RKO (cell line): ENCODE measurements at regions not wholly inside any gene's neighbourhood (a gene's known extent, or its start where the extent isn't known, plus 50 kb on each side); places are given as distances from the start of the nearest gene placed in this dataset.
"Not testable (repeated sequence)": the region's sequence is repeated elsewhere in the genome, so short reads cannot be mapped to it uniquely, and the experiment has no call there.

ENCODE experiments used
- DNase-seq: peaks from one replicate; pipeline ENCODE4 v3.0.0-alpha.2; 2016; ENCODE audit warnings: low spot score

- no peak for DNase-seq
These were observed 150.5 kb upstream of the DDIT4L start for GRCh38 chr4:100340512-100341485.

GRCh38 chr4:100339870-100340269 lies 149.6 kb upstream of the DDIT4L start:
- DNase-seq, result no peak

GRCh38 chr4:100333491-100333890 lies 143.2 kb upstream of the DDIT4L start:
- not testable (repeated sequence) for DNase-seq

- DNase-seq, result no peak
These were observed 127.0 kb upstream of the DDIT4L start for GRCh38 chr4:100317032-100317864.

GRCh38 chr4:100314057-100314456 lies 123.8 kb upstream of the DDIT4L start:
- no peak for DNase-seq

GRCh38 chr4:100312615-100313350 lies 122.5 kb upstream of the DDIT4L start:
- no peak for DNase-seq

- peak; percentile 14 for DNase-seq
These were observed 120.9 kb upstream of the DDIT4L start for GRCh38 chr4:100311181-100311580.

- DNase-seq, result no peak
These were observed 115.8 kb upstream of the DDIT4L start for GRCh38 chr4:100306018-100306417.

- no peak for DNase-seq
These were observed 112.1 kb upstream of the DDIT4L start for GRCh38 chr4:100302061-100303026.

- DNase-seq, result peak; percentile 29
These were observed 109.0 kb upstream of the DDIT4L start for GRCh38 chr4:100299046-100299840.

- no peak for DNase-seq
These were observed 105.5 kb upstream of the DDIT4L start for GRCh38 chr4:100295792-100296191.

GRCh38 chr4:100294356-100294755 lies 104.1 kb upstream of the DDIT4L start:
- DNase-seq, result no peak

- no peak for DNase-seq
These were observed 100.3 kb upstream of the DDIT4L start for GRCh38 chr4:100290585-100290984.

- no peak for DNase-seq
These were observed 99.7 kb upstream of the DDIT4L start for GRCh38 chr4:100289946-100290345.

- DNase-seq, result no peak
These were observed 99.2 kb upstream of the DDIT4L start for GRCh38 chr4:100289530-100289888.

- DNase-seq, result no peak
These were observed 98.7 kb upstream of the DDIT4L start for GRCh38 chr4:100288811-100289529.

GRCh38 chr4:100288161-100288560 lies 97.9 kb upstream of the DDIT4L start:
- no peak for DNase-seq

- DNase-seq, result no peak
These were observed 97.3 kb upstream of the DDIT4L start for GRCh38 chr4:100287534-100287933.

GRCh38 chr4:100286636-100287035 lies 96.4 kb upstream of the DDIT4L start:
- DNase-seq, result no peak

- no peak for DNase-seq
These were observed 94.9 kb upstream of the DDIT4L start for GRCh38 chr4:100285121-100285520.
